CD4-positive, alpha-beta T cell treated with Interferon gamma for 1 hour (primary cell): ENCODE measurements at regions not wholly inside any gene's neighbourhood (a gene's known extent, or its start where the extent isn't known, plus 50 kb on each side); places are given as distances from the start of the nearest gene placed in this dataset.

Source experiments
- DNase-seq: peaks from one replicate; pipeline ENCODE4 v3.0.0-alpha.2; 2020

DNA sequence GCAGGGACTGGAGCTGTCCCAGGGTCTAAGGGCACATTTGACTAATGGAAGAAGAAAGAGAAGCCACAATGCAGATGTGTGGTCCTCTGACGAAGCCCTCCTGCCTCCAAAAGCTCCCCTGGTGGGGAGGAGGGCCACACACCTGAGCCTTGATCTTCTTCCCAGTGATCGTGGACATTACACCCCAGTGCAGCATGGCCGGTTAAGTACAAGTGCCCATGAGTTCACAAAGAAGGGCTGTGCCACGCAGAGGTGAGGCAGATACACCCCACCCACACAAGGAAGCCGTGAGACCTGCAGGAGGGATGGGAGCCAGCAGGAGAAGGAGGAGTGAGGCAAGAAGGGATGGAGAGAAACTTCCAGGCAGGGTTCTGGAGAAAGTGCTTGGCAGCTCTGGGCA lies 199.0 kb upstream of the MVB12B start:
- no peak for DNase-seq

DNA sequence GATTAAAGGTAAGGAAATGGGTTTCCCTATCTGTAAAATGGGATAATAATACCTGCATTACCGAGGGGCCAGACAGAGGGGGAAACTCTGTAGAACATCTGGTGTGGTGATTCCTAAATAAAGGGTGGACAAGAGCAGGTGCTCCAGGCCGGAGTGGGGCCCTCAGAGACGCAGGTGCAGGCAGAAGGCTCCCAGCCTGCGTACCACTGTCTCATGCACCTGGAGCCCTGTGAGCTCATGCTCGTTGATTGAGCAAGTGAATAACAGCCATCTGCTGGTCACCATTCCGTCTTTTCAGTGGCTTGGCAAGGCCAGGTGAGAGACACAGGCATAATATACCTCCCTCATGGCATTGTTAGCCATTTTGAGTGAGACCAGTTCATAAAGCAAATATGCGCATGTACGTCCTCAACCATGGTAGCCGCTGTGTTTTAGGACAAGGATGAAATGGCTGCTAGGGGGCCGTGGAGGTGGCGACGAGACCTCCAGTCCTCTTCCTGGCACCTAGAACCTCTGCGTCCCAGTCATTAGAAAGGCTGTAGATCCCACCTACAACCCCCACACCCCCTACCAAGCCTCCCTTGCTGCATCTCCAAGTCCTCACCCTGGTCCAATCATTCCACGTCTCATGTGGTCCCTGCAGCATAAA lies 198.0 kb upstream of the MVB12B start:
- DNase-seq = no peak

DNA sequence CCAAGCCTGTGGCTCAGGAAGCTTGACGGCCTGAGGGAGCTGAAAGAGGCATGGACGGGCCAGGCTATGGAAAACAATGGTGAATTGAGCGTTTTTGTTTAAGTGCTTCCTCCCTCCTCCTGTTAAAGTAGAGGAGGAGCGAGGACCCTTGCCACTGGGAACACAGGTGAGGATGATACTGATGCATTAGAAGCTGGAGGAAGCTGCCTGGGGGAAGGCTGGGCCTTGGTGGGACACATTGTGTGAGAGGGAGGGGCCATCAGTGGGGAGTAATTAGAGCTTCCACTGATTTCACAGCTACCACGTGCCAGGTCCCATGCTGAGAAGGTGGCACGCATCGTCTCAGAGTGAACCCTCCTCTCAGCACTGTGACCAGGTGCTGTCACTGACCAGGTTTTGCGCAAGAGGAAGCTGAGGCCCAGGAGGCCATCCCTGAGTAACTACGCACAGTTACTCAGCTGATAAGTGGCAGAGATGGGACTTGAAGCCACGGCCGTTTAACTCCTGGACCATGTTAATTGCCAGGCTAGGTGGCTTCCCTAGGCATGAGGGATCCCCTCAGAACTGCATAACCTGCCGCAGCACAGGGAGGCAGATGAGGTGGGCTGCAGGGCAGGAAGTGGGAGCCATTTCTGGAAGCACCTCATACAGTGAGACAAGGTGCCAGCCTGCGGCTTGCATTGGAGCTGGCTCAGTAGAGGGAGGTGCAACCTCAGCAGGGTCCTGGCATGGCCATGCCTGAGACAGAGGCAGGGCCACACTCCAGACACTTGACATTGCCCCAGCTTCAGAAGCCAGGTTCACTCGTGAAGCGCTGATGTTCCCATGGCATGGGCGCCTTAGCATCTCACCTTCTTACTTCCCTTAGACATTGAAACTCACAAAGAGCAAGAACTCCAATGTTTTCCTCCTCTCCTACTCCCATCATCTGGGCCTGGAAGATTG lies 195.3 kb upstream of the MVB12B start:
- DNase-seq = no peak

DNA sequence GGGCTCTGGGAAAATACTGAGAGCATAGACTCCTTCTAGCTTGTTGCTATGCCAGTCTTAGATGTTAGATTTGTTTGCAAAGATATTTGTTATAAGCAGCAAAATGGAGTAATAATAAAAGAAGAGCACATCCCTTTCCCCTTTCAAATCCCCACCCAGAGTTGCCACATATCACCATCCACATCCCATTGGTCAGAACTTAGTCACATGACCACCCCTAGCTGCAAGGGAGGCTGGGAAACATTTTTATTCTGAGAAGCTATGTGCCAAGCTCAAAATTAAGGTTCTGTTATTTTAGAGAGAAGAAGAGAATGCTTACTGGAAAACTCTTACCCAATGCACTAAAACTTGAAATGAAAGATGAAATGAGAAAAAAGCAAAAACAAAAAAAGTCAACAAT lies 193.9 kb upstream of the MVB12B start:
- DNase-seq = no peak

DNA sequence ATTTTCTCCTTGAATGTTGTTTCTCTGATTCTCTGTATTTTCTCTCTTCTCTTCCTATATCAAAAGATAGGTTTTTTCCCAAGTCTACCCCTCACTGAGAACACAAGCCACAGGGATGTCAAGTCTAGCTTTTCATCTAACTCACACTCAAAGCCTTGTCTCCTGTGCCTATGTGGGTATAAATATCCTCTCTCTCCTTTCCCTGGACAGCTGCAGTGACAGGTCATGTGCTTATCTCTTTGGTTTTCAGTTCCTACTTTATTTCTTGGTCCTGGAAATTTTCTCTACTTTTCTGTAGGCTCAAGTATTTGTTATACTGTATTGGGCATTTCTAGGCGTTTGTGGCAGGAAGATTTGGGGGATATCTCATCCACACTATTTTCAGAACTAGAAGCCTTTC lies 182.4 kb upstream of the MVB12B start:
- DNase-seq = no peak

DNA sequence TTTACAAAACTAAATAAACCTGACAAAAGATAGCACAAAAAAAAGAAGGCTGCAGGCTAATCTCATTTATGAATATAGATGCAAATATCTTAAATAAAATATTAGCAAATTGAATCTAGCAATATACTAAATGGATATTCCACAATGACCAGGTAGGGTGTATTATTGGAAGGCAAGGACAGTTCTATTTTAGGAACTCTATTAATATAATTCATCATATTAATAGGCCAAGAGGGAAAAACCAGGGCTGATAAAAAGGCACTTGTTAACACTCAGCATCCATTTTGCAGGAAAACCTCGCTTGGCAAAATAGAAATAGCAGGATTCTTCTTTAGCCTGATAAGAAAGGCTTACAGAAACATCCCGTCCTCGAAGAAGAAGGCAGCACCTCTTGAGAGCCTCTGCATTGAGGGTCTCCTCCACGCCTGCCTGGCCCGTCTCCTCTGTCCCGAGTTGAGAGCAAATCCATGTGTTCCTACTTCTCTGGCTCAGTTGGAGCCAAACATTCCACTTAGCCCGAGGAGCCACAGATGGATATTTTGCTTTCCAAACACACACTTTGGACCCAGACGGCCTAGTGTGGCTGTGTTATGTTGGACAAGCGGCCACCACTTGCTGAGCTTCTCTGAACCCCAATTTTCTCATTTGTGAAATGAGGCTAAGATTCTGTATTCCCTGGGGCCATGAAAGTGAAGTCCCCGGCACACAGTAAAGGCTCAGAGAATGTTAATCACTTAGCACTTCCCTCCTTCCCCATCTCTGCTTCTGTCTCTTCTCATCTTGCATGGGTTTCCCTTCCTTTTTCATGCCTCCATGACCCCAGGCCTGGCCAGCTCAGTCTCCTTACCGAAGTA lies 181.8 kb upstream of the MVB12B start:
- DNase-seq = no peak

DNA sequence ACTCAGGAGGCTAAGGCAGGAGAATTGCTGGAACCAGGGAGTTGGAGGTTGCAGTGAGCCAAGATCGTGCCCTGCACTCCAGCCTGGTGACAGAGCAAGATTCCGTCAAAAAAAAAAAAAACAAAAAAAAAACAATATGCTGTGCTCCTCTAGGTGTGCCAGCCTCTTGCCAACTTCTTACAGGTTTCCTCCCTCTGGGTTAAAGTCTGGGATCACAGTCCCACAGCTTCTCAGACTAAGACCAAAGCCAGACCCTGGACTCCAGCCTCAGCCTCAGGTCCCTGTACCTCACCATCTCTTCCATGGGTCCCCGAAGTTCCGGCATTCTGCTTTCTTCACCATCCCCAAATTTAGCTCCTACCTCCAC lies 180.8 kb upstream of the MVB12B start:
- no peak for DNase-seq

DNA sequence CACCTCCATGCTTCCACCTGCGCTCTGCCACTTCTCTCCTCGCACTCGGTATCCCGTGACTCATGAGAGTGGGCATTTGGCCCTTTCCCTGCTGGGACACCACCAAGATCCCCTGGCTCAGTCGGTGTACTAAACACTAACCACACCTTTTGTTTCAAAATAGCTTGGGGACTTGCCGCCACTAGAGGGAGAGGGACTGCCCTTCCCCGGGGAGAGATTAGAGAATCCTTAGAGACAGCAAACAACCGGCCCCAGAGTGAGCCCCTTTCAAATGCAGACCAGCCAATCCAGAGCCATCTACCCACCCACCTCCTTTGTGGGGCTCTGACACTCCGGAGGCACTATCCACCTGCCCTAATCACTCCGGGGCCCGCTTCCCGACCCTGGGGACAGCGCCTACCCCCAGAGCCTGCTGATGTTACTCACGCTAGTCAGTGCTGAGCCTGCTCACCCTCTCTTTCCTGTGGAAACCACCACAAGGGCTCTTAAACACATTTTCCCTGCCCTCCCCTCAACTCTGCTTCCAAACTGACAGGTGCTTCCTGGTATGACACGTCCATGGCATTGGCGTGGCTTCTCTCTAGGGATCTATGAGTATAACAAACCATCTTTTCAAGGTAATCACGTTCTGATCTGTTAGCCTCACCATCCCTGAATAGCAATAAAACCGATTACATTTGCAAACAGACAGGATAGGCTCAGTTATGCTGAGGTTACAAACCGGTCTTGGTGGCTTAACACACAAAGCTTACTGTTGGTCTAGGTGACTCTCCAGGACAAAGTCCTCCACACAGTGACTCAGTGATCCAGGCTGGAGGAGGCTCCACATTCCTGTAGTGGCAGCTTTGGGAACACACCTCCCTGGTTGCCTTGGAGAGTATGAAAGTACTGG lies 180.1 kb upstream of the MVB12B start:
- no peak for DNase-seq

DNA sequence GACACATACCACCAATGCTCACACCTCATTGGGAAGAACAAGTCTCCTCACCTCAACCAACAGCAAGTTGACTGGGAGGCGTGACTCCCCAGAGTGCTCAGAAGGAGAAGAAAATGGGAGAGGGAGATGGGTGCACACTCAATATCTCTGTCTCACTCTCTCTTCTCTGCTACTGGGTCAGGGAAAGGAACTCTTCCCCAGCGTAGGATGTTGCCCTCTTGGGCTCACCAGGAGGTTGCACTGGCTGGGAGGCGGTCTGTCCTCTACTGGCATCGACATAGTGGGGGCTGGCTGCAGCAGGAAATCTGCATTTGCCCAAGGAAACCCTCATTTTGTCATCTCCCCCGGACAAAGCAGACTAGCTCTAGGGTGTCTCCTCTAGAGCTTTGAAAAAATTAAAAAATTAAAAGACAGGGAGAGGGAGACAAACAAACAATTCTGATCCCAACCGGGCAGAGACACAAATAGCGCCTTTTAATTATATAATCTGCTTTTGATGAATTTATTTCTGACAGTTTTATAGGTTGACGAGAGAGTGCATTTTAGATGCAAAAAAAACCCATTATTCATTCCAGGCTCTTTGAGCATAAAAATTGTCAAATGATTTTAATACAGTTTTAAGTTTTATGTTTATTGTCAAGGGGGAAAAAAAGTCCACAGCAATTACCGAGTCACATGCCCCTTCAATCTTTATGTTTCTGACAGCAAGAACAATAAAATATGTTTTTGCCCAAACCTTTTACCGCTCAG lies 179.3 kb upstream of the MVB12B start:
- DNase-seq = no peak

DNA sequence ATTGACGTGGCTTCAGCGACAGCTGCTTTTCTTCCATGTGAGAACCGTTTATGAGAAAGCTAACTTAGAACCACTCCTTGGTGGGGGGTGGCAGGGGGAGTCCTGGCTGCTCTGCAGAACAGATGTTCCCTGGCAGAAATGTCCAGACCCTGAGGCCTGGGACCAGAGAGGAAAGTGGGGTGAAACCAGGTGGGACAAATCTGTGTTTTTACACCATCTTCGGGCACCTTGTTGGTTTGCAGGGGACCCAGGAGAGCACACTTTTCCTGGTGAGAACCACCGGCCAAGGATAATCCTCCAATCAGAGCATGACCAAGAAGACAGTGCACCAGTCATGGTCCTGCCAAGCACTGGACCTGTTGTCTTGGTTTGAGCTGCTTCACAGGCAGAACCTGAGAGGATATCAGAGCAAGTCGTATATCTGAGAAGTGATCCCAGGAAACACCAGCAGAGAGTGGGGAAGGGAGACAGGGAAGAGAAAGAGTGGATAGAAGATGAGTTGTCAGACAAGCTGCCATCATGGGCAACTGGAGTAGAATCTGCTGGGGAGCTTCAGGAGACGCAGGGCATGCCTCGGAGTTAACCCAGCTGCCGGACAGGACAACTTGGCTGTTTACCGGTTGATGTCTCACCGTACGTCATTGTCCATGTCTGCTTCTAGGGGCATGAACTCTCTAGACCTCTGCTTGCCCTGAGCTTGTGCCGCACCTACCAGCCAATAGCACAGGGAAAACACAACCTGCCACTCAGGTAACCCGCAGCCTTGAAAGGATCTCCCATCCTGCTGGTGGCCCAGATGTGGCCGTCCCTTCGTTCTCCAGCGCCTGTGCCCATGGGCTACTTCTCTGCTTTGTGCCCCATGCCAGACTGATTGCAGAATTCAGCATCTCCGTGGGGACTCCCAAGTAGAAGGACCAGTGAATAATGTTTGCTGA lies 178.4 kb upstream of the MVB12B start:
- no peak for DNase-seq

DNA sequence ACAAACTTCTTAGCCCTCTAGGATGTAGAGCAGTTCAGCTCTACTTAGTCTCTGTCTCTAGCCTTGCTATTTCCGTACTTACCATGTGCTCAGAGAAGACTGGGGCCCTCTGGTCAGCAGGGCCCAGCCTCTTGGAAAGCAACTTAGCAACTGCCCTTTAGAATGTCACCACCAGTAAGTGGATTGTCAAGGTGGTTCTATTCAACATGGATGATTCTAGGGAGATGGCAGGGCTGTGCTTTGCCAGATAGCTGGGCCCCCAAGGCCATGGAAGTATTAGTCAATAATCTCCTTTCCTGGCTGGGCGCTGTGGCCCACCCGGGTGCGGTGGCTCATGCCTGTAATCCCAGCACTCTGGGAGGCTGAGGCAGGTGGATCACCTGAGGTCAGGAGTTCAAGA lies 177.6 kb upstream of the MVB12B start:
- no peak for DNase-seq

DNA sequence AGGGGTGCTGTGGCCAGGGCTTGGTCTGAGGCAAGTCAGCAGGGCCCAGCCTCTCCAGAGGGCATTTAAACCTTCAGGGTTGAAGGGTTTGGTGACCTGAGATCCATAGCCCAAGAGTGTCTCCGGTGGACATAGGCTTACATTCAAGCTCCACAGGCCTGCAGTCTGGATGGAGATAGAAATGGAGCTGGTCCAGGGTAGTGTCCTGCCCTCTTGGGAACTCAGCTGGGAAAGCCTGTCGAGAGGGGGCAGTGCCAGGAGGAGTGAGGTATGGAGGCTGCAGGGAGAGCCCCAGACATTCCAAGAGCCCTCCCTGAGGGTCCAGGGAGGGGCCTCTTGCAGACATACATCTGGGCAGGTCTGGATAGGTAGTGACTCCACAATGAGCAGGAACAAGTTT lies 177.0 kb upstream of the MVB12B start:
- no peak for DNase-seq

DNA sequence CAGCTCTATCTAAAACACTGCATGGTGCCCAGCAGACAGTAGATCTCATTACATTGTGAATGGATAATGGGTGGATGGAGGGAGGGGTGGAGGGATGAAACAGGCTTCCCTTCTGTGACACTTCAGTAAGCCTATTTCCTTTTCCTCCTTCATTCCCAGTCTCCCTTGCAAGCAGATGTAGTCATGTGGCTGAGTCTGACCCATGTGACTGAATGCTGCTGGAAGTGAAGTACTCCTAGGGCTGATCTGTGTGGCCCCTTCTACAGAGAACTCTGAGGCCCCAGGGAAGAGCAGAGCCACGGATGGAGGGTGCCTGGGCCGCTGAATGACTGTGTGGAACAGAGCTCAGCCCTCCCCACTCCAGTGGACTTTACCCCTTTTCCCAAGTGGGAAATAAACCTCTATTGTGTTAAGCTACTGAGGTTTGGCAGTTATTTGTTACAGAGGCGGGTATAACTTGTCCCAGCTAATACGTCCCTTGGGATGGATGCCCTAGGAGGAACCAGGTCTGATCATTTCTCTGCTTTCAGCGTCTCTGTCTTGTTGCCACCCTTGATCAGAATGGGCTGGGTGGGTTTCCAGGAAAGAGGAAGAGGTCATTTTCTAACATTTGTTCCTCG lies 176.1 kb upstream of the MVB12B start:
- DNase-seq = no peak

DNA sequence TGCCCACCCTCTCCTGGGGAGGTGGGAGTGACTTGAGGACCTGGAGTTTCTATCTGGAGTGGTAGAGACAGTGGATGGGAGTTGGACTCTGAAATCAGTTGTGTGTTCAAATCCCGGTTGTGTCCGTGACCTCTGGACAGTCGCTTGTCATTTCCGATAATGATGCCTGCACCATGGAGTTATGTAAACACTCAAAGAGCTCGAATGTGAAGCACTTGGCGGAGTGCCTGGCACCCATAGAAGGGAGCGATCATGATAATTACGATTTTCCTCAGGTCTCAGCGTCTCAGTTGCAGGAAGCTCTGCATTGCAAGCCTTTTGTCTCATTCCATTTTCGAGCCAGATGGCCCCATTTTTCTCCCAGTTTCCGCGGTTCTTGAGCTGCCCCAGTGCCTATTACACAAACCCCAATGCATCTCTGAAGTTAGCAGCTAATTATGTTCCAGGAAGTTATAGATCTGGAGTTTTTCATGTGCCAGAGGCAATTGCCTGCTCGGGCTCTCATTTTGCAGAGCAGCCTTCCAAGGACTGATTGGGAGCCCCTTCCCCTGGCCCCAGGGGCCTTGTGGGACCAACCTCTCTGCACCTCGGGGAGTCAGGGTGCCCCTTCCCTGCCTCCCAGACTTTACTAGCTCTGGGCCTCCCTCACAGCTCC lies 175.5 kb upstream of the MVB12B start:
- no peak for DNase-seq

DNA sequence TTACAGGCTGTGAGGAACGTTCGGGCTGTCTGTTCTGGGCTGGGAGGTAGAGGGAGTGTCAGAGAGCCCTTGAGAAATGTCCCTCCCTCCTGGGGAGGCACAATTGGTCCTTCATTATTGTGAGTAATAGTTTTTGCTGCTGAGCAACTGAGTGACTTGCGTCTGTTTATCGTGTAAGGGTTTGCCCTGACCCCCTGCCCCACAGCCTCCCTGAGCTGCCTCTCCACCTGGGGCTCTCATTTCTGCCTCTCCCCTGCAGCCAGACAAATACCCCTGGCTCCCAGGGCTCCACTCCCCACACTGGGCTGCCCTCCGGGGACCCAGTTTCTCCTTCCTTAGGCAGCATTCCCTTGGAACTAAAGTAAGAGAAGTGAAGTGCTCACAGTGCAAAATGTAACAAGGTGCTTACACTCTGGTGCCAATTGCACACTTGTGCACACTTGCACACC lies 174.9 kb upstream of the MVB12B start:
- no peak for DNase-seq

DNA sequence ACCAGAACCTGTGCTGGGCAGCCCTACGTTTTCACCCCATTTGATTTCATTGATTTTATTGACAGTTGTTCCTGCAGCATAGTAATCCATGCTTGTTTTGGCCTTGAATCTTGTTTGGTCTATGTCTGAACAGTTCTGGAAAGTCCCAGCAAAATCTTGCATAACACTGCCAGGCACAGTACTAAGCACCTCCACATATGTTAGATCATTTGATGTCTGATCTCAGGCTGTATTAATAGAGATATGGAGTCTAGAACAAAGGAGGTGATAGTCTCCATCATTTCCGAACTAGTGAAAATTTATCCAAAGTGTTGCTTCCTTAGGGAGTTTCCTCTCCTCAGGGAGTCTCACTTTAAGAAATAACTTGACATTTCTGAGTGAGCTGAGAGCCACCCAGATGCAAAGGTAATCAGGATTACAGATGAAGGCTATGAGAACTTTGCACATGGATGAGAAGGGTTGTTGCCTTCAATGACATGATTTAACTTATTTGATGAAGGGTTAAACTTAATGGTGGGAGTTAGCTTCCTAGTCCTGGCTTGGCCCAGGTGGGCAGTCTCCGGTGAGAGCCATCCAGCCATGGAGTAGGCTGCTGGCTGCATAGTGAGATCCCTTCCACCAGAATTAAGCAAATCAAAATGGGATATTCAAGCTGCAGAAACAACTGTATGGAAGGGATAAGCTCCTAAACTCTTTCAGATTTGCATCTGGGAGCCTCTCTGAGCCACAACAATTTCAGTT lies 173.8 kb upstream of the MVB12B start:
- DNase-seq = no peak

DNA sequence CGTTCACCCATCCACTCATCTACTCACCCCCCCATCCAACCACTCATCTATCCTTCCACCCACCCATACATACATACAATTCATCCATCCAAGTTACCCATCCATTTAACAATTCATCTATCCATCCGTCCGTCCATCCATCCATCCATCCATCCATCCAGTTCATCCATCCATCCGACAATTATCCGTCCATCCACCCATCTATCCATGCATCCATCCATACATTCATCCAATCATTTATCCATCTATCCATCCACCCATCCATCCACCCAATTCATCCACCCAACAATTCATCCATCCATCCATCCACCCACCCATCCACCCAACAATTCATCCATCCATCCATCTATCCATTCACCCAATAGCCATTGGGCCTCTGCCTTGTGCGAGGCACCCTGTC lies 173.2 kb upstream of the MVB12B start:
- no peak for DNase-seq

DNA sequence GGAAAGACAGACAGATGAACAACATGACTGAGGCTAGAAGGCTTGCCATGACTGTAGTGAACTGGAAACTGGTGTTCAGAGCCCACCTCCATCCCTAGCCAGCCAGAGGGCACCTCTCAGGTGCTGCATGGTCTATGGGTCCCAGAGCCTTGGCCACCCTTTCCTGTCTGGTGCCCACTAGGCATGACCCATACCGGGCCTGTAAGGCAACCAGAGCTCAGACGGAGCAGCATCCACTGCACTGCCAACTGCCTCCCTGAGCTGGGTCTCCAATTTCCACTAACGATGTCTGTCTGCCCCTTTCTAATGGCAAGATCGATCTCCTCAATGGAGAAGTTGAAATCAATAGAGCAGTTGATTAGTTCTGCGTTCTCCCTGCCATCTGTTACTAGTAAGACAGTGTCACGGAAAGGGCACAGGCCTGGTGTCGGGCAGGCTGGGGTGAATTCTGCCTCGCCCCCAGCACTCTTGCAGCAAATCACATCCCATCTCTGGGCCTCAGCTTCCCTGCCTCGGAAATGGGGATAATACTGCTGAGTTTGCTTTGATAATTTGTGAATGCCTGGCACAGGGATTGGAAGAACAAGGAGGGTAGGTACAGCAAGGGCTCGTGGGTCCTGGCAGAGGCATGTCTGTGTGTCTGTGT lies 172.3 kb upstream of the MVB12B start:
- no peak for DNase-seq
